Right cardiac atrium (tissue), 5 donors: ENCODE measurements at regions not wholly inside any gene's neighbourhood (a gene's known extent, or its start where the extent isn't known, plus 50 kb on each side); places are given as distances from the start of the nearest gene placed in this dataset.

Experiments used
- ATAC-seq, 2 donors: fragments of 200-7000 bp; cut with Tn5 transposase; one replicate each; pipeline versions ENCODE4 v1.8.0 to v1.9.1; 2020; ENCODE audit warnings: moderate library complexity in 2 of 2, mild to moderate bottlenecking in 1 of 2
- DNase-seq, 3 donors: peaks; one replicate each; pipeline ENCODE4 v3.0.0-alpha.2; 2020
- H3K27ac ChIP-seq: one replicate; pipeline ENCODE4 v1.5.1; 2013; ENCODE audit warnings: mild to moderate bottlenecking, low read length, control low read depth, moderate library complexity
- H3K27me3 ChIP-seq: one replicate; pipeline ENCODE4 v1.6.1; 2013; ENCODE audit not compliant: control insufficient read depth, insufficient read depth
- H3K4me1 ChIP-seq: one replicate; pipeline ENCODE4 v1.6.1; 2013; ENCODE audit warnings: low read length; ENCODE audit not compliant: control insufficient read depth, insufficient read depth
- H3K4me3 ChIP-seq: one replicate; pipeline ENCODE4 v1.5.1; 2013; ENCODE audit warnings: low read length, control low read depth
- H3K9me3 ChIP-seq: one replicate; pipeline ENCODE4 v1.6.1; 2013; ENCODE audit warnings: low read length; ENCODE audit not compliant: control insufficient read depth
- WGBS: extraction: QIAGEN DNeasy Blood & Tissue Kit; methylation state at CpG from one replicate; pipeline ENCODE4 v1.1.7; 2013; 5-methylcytosine and 5-hydroxymethylcytosine counted together
- intact Hi-C, 4 donors: fragments of 100-400 bp; cut with DNase I; formaldehyde crosslinking; loops; one replicate each; pipeline versions ENCODE4 v1.11.0 to v1.14.0; 2022 to 2023
- donor health status: healthy with polysubstance abuse.
- donor health status: DM: no; HTN: yes; CAD: no.
- donor health status: DM: no; HTN: no; CAD: no.
- donor health status: DM: no; HTN: yes; CAD: no; lungs with severe emphysema.
- donor health status: DM: yes; HTN: yes; CAD: no.

- Histone ChIP-seq H3K27ac (no peak overlapping the region), H3K9me3 (no peaks in the 10 kb centered on the region), H3K4me1 (no peaks in the 10 kb centered on the region), H3K27me3 (no peaks in the 10 kb centered on the region), H3K4me3 (no peak overlapping the region)
- DNase-seq (no peak), ATAC-seq (no peak)
- intact Hi-C loops: no loop called here
- WGBS: 64% methylated on average over 4 of the region's 4 CpGs
These were observed 203.4 kb downstream of the ZNF648 start for GRCh38 chr1:181858135-181858534.
